K562 (cell line): ENCODE measurements at regions not wholly inside any gene's neighbourhood (a gene's known extent, or its start where the extent isn't known, plus 50 kb on each side); places are given as distances from the start of the nearest gene placed in this dataset.

Experiments
- ATAC-seq: fragments of 200-7000 bp; cut with Tn5 transposase; 3 replicates; pipeline ENCODE4 v1.9.1; 2020; ENCODE audit warnings: moderate library complexity
- BruUV-seq: library from RNA; stranded (reverse); fragments of 400-500 nt; replicated peaks from 2 replicates; lab custom pipeline; 2021; lab: Mats Ljungman, UMichigan
- CTCF ChIA-PET: fragments of 300-600 bp; formaldehyde crosslinking; extraction: SDS; loops from one replicate; lab custom pipeline; 2021; ENCODE audit warnings: low intra/inter-chr PET ratio; lab: Yijun Ruan, JAX
- POLR2A ChIA-PET: fragments of 300-600, 350-650 bp; sonication (Branson Sonifier 250); formaldehyde crosslinking; extraction: SDS; loops from one replicate; lab custom pipeline; 2021; ENCODE audit warnings: antibody characterized with exemption, inconsistent platforms; lab: Yijun Ruan, JAX
- DNase-seq, 4 experiments: peaks; one replicate each; pipeline versions ENCODE4 v3.0.0 to v3.0.0-alpha.2; 2011 to 2018; ENCODE audit warnings: low spot score in 3 of 4, mixed read lengths in 3 of 4; ENCODE audit errors: extremely low read depth in 1 of 4
- FAIRE-seq: peaks from 2 replicates; lab custom pipeline; 2011; peaks lifted over from hg19 to GRCh38; lab: Jason Lieb, UNC
- H2AFZ ChIP-seq: 2 replicates; pipeline ENCODE4 v1.6.0; 2011; ENCODE audit warnings: low read depth, low read length, control low read depth, inconsistent platforms
- H3K27ac ChIP-seq: fragments of 200-600 bp; 3 replicates; pipeline ENCODE4 v1.8.0; 2011; ENCODE audit warnings: low read depth, mild to moderate bottlenecking, control low read depth, inconsistent platforms, low read length, moderate library complexity, mixed read lengths; ENCODE audit errors: extremely low read depth
- H3K27me3 ChIP-seq, 2 experiments: fragments of 300-600 bp in 1 of 2; 2 replicates in 1 of 2; 3 replicates in 1 of 2; pipeline versions ENCODE4 v1.6.0 to v1.8.0; 2011; ENCODE audit warnings: inconsistent platforms in 2 of 2, low read length in 2 of 2, mild to moderate bottlenecking in 1 of 2, mixed read lengths in 1 of 2, moderate library complexity in 1 of 2; ENCODE audit not compliant: control insufficient read depth in 2 of 2, insufficient read depth in 2 of 2
- H3K36me3 ChIP-seq: fragments of 300-600 bp; 3 replicates; pipeline ENCODE4 v1.8.0; 2011; ENCODE audit warnings: mild to moderate bottlenecking, low read length, inconsistent platforms; ENCODE audit not compliant: control insufficient read depth, insufficient read depth
- H3K4me1 ChIP-seq, 2 experiments: fragments of 200-600 bp in 1 of 2; replicated peaks in 1 of 2; 2 replicates in 1 of 2; 3 replicates in 1 of 2; pipeline versions ENCODE4 v1.5.1 to v1.8.0; 2011; ENCODE audit warnings: inconsistent platforms in 2 of 2, low read length in 2 of 2, mild to moderate bottlenecking in 1 of 2, mixed read lengths in 1 of 2, moderate library complexity in 1 of 2; ENCODE audit not compliant: control insufficient read depth in 2 of 2, insufficient read depth in 2 of 2
- H3K4me2 ChIP-seq: 2 replicates; pipeline ENCODE4 v1.6.1; 2011; ENCODE audit warnings: low read length, control low read depth, inconsistent platforms, mixed read lengths; ENCODE audit not compliant: insufficient read depth
- H3K4me3 ChIP-seq: fragments of 200-600 bp; sonication (generic), shearing (Covaris generic); 2 replicates; pipeline ENCODE4 v1.5.1; 2016; ENCODE audit warnings: control low read depth, inconsistent platforms
- H3K79me2 ChIP-seq: fragments of 200-600 bp; 3 replicates; pipeline ENCODE4 v1.8.0; 2011; ENCODE audit warnings: low read length, inconsistent platforms; ENCODE audit not compliant: control insufficient read depth, insufficient read depth
- H3K9ac ChIP-seq, 2 experiments: 2 replicates each; pipeline versions ENCODE4 v1.6.0 to v1.6.1; 2011; ENCODE audit warnings: low read depth in 2 of 2, low read length in 2 of 2, control low read depth in 1 of 2, inconsistent platforms in 1 of 2, mild to moderate bottlenecking in 1 of 2, mixed read lengths in 1 of 2; ENCODE audit not compliant: insufficient read depth in 1 of 2
- H3K9me1 ChIP-seq: one replicate; pipeline ENCODE4 v1.6.0; 2011; ENCODE audit warnings: inconsistent platforms, mild to moderate bottlenecking, low read length, moderate library complexity; ENCODE audit not compliant: control insufficient read depth, insufficient read depth
- H3K9me3 ChIP-seq: replicated peaks from 2 replicates; pipeline ENCODE4 v1.5.1; 2011; ENCODE audit warnings: low read depth, low read length, inconsistent platforms; ENCODE audit not compliant: control insufficient read depth, insufficient read depth
- H4K20me1 ChIP-seq: replicated peaks from 2 replicates; pipeline ENCODE4 v1.6.1; 2011; ENCODE audit warnings: low read length, inconsistent platforms, mixed read lengths; ENCODE audit not compliant: control insufficient read depth, insufficient read depth
- GATAD2A ChIP-seq: fragments of 450-650 bp; IDR thresholded peaks from 2 replicates; pipeline ENCODE4 v1.6.1; 2017
- KHSRP ChIP-seq: fragments of 450-650 bp; IDR thresholded peaks from 2 replicates; pipeline ENCODE4 v1.6.1; 2017
- OTX1 ChIP-seq: fragments of 450-650 bp; formaldehyde crosslinking; IDR thresholded peaks from 2 replicates; pipeline ENCODE4 v1.4.0; 2022; ENCODE audit warnings: mild to moderate bottlenecking
- WGBS: fragments of 100-300 bp; shearing (Covaris generic); methylation state at CpG from one replicate; pipeline ENCODE4 v1.1.6; 2016; ENCODE audit warnings: low coverage, mixed read lengths; ENCODE audit not compliant: insufficient coverage; ENCODE audit errors: missing lambda C conversion rate; 5-methylcytosine and 5-hydroxymethylcytosine counted together
- in situ Hi-C: fragments of 300-500 bp; cut with MboI; formaldehyde crosslinking; loops from 4 replicates; pipeline ENCODE4 v1.15.0; 2018; ENCODE audit warnings: inconsistent platforms, mixed read lengths
- intact Hi-C: fragments of 100-400 bp; cut with micrococcal nuclease; formaldehyde crosslinking; loops from 2 replicates; pipeline ENCODE4 v1.14.2; 2022
- TF ChIP-seq, protein P1 (sequence below): fragments of 450-650 bp; formaldehyde crosslinking; IDR thresholded peaks from 2 replicates; pipeline ENCODE4 v1.4.0; 2020; ENCODE audit warnings: mild to moderate bottlenecking

DNA sequence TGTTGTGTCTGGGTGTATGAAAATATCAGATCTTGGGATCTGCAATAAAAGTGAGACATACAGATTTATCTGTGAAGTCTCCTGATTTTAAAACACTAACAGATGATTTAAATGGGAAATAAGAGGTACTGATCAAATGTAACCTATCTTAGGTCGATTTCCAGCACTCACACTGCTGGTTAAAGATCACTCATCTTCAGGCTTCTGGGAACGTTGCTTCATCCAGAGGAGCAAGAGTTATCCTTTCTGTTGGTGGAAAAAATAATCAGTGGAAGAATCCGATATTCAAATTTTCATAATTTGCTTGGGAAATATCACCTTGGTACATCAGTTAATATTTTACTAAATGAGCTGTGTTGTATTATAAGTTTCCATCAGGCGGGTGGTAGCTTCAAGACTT, 876.8 kb upstream of the WWC1 start (continued):
- TF ChIP-seq GATAD2A = no peak

DNA sequence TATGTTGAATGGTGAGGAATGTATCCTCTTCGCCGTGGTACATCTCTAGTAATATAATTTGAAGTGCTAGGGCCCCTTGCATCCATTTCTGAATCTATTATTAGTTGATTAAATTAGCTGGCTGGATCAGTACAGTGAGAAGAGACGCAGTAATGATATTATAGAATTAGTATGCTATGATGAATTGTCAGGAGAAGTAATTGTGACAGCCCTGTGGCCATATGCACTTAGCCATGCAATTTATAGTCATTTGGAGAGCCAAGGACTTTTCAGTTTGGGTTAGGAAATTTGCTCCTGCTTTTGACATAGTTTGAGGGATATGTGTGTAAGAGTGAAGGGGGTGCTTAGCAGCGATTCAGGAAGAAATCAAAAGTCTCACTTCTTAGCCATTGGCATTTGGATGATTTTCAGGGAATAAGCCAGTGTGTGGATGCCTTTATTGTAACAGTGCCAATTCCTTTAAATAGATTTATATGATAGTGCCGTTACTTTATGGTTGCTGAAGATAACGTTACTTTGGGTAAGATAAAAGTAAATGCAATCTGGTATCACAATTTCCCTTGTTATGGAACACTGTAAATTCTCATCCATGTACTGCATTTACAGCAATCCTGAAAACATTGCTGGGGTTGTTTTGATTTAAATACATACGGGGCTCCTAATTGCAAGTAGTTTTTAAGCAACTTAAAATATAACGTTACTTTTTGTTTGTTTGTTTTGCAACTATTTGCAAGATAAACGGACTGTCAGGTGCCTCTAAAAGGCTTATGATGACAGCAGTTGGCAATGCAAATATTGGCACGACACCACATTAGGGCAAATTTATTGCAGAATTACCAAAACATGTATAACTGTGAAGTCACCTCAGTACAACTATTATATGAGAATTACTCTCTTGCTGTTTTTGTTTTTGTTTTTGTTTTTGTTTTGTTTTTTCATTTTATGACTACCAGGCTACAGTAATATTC, 875.4 kb upstream of the WWC1 start:
- H2AFZ ChIP-seq = no peak overlapping the region
- DNase-seq (no peak), FAIRE-seq (no peak), ATAC-seq (no peak)
- BruUV-seq = no TSS peak
- H3K79me2 ChIP-seq = no peaks in the 10 kb centered on the region
- ChIA-PET CTCF (no interaction called here), POLR2A (no interaction called here)
- no peaks in the 10 kb centered on the region for H4K20me1 ChIP-seq
- in situ Hi-C loops = no loop called here
- intact Hi-C loops = no loop called here
- under 1% methylated on average over 10 of the region's 10 CpGs for WGBS
- H3K27me3 ChIP-seq = no peaks in the 10 kb centered on the region
- H3K9me1 ChIP-seq = no peaks in the 10 kb centered on the region
- no peaks in the 10 kb centered on the region for H3K9me3 ChIP-seq
- H3K4me2 ChIP-seq = no peak overlapping the region
- TF ChIP-seq KHSRP (no peak), OTX1 (no peak)
- TF ChIP-seq, protein P1, sequence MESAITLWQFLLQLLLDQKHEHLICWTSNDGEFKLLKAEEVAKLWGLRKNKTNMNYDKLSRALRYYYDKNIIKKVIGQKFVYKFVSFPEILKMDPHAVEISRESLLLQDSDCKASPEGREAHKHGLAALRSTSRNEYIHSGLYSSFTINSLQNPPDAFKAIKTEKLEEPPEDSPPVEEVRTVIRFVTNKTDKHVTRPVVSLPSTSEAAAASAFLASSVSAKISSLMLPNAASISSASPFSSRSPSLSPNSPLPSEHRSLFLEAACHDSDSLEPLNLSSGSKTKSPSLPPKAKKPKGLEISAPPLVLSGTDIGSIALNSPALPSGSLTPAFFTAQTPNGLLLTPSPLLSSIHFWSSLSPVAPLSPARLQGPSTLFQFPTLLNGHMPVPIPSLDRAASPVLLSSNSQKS (CRISPR knock-in tag) = no peak
- H3K4me1 ChIP-seq = no peaks in the 10 kb centered on the region
- no peak overlapping the region for H3K4me3 ChIP-seq
- H3K36me3 ChIP-seq = no peaks in the 10 kb centered on the region
- H3K9ac ChIP-seq = no peak overlapping the region
- no peak overlapping the region for H3K27ac ChIP-seq
